ENCODE measurements at regions not wholly inside any gene's neighbourhood (a gene's known extent, or its start where the extent isn't known, plus 50 kb on each side); places are given as distances from the start of the nearest gene placed in this dataset.

GRCh38 chr5:8521991-8522390 lies 653.0 kb downstream of the MTRR start:
- H3K36me3 ChIP-seq: no peaks in the 10 kb centered on the region
- no peak overlapping the region for H3K27ac ChIP-seq
- no peak for DNase-seq (ENCODE audit: low spot score)
- no peaks in the 10 kb centered on the region for H3K27me3 ChIP-seq
- no peak for TF ChIP-seq CTCF (IDR thresholded peaks at IDR 0.05)
- no peaks in the 10 kb centered on the region for H3K4me1 ChIP-seq
- no peaks in the 10 kb centered on the region for H3K9me3 ChIP-seq
- no peak overlapping the region for H3K4me3 ChIP-seq

GRCh38 chr5:8522646-8523045 lies 653.7 kb downstream of the MTRR start:
- no peaks in the 10 kb centered on the region for H3K4me1 ChIP-seq
- H3K4me3 ChIP-seq: no peak overlapping the region
- no peaks in the 10 kb centered on the region for H3K9me3 ChIP-seq
- H3K36me3 ChIP-seq: no peaks in the 10 kb centered on the region
- H3K27ac ChIP-seq: no peak overlapping the region
- no peak for DNase-seq (ENCODE audit: low spot score)
- no peaks in the 10 kb centered on the region for H3K27me3 ChIP-seq
- no peak for TF ChIP-seq CTCF (IDR thresholded peaks at IDR 0.05)

GRCh38 chr5:8523501-8523900 lies 654.6 kb downstream of the MTRR start:
- no peaks in the 10 kb centered on the region for H3K4me1 ChIP-seq
- no peak for DNase-seq (ENCODE audit: low spot score)
- H3K27me3 ChIP-seq: no peaks in the 10 kb centered on the region
- H3K36me3 ChIP-seq: no peaks in the 10 kb centered on the region
- TF ChIP-seq CTCF (IDR thresholded peaks at IDR 0.05): no peak
- H3K4me3 ChIP-seq: no peak overlapping the region
- no peaks in the 10 kb centered on the region for H3K9me3 ChIP-seq
- no peak overlapping the region for H3K27ac ChIP-seq

GRCh38 chr5:8525819-8526218 lies 656.9 kb downstream of the MTRR start:
- H3K9me3 ChIP-seq: no peaks in the 10 kb centered on the region
- no peak overlapping the region for H3K27ac ChIP-seq
- no peaks in the 10 kb centered on the region for H3K27me3 ChIP-seq
- H3K36me3 ChIP-seq: no peaks in the 10 kb centered on the region
- H3K4me3 ChIP-seq: no peak overlapping the region
- no peak for DNase-seq (ENCODE audit: low spot score)
- TF ChIP-seq CTCF (IDR thresholded peaks at IDR 0.05): no peak
- H3K4me1 ChIP-seq: no peaks in the 10 kb centered on the region

GRCh38 chr5:8528106-8528505 lies 659.2 kb downstream of the MTRR start:
- Histone ChIP-seq H3K4me3 (no peak overlapping the region), H3K4me1 (no peaks in the 10 kb centered on the region), H3K27ac (no peak overlapping the region), H3K36me3 (no peaks in the 10 kb centered on the region), H3K27me3 (no peaks in the 10 kb centered on the region), H3K9me3 (no peaks in the 10 kb centered on the region)
- TF ChIP-seq CTCF (IDR thresholded peaks at IDR 0.05): no peak
- DNase-seq (ENCODE audit: low spot score): no peak

GRCh38 chr5:8538821-8539220 lies 669.9 kb downstream of the MTRR start:
- Histone ChIP-seq H3K4me3 (no peak overlapping the region), H3K27me3 (no peaks in the 10 kb centered on the region), H3K36me3 (no peaks in the 10 kb centered on the region), H3K27ac (no peak overlapping the region), H3K4me1 (no peaks in the 10 kb centered on the region), H3K9me3 (no peaks in the 10 kb centered on the region)
- TF ChIP-seq CTCF (IDR thresholded peaks at IDR 0.05): no peak
- no peak for DNase-seq (ENCODE audit: low spot score)
